ENCODE measurements at regions not wholly inside any gene's neighbourhood (a gene's known extent, or its start where the extent isn't known, plus 50 kb on each side); places are given as distances from the start of the nearest gene placed in this dataset.

DNA sequence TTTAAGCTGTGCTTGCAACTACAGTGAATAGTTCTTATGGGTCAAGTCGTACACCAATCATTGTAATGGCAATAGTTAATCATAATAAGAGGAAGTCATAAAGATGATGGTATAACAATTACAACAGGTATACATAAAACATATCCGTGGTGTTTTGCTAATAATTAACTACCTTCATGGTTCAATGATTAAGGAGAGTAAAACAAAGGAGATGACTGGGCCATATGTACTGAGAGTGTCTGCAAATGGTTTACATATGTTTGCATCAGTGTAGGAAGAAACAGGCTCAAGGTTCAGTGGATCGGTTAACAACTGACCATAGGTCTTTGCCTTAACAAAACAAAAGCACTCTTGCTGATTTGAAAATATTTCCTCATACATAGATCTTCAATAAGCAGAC is 253.0 kb downstream of the COX7B2 start:
- Histone ChIP-seq H3K23ac (ENCODE audit: insufficient read length) (no peak overlapping the region), H2BK15ac (ENCODE audit: low read length) (no peak overlapping the region), H3K4ac (replicated peaks; ENCODE audit: insufficient read length, low read depth, low read length) (no peak overlapping the region), H2AFZ (ENCODE audit: low read length) (no peak overlapping the region), H3K4me3 (ENCODE audit: extremely low read depth in 1 of 4, insufficient read depth in 2 of 4, low read depth in 3 of 4, low read length in 4 of 4) (no peak overlapping the region), H3K23me2 (ENCODE audit: low read depth, low read length) (no peaks in the 10 kb centered on the region), H3K4me1 (replicated peaks in 1 of 4; ENCODE audit: control insufficient read depth in 3 of 4, insufficient read depth in 4 of 4, low read length in 3 of 4) (no peaks in the 10 kb centered on the region; a peak in 1 of 7 replicates), H4K20me1 (replicated peaks in 1 of 2; ENCODE audit: control insufficient read depth in 1 of 2, insufficient read depth in 2 of 2, low read length in 2 of 2) (no peaks in the 10 kb centered on the region), H4K91ac (replicated peaks; ENCODE audit: insufficient read length, low read length) (no peak overlapping the region), H2BK5ac (ENCODE audit: low read depth, low read length) (no peak overlapping the region), H4K8ac (ENCODE audit: extremely low read depth, insufficient read depth, low read length) (no peak overlapping the region), H3K27me3 (replicated peaks in 1 of 4; ENCODE audit: control insufficient read depth in 3 of 4, extremely low read depth in 1 of 4, insufficient read depth in 3 of 4, low read length in 3 of 4) (no peaks in the 10 kb centered on the region), H3K27ac (ENCODE audit: low read depth, low read length) (no peak overlapping the region), H3K18ac (ENCODE audit: extremely low read depth, low read length) (no peak overlapping the region), H3K79me2 (ENCODE audit: control insufficient read depth in 1 of 2, insufficient read depth in 2 of 2, low read length in 2 of 2) (no peaks in the 10 kb centered on the region), H4K5ac (ENCODE audit: insufficient read length, low read depth, low read length) (no peak overlapping the region), H2BK20ac (ENCODE audit: low read length) (no peak overlapping the region), H3K36me3 (ENCODE audit: control insufficient read depth in 2 of 4, insufficient read depth in 4 of 4, low read length in 3 of 4) (no peaks in the 10 kb centered on the region), H3K9me3 (ENCODE audit: insufficient read depth in 2 of 2, low read depth in 1 of 2, low read length in 1 of 2) (peaks cover 10 to 14% of the 10 kb centered on the region in 2 experiments; a peak in 2 of 4 replicates), H3K56ac (replicated peaks; ENCODE audit: insufficient read length, low read depth, low read length) (no peak overlapping the region), H2BK12ac (ENCODE audit: low read depth, low read length) (no peak overlapping the region), H3K14ac (ENCODE audit: insufficient read length) (no peak overlapping the region), H2BK120ac (replicated peaks; ENCODE audit: low read depth, low read length) (no peak overlapping the region), H3K4me2 (ENCODE audit: insufficient read depth in 1 of 2, low read depth in 2 of 2, low read length in 2 of 2) (no peak overlapping the region), H3K79me1 (ENCODE audit: low read depth, low read length) (no peaks in the 10 kb centered on the region), H3K9ac (replicated peaks in 1 of 4; ENCODE audit: extremely low read depth in 1 of 4, low read depth in 3 of 4, low read length in 3 of 4) (peak overlapping the region in 1 of 4 experiments; percentile 34; a peak in 1 of 7 replicates), H2AK5ac (ENCODE audit: low read depth, low read length) (no peak overlapping the region)
- ChIA-PET POLR2A (ENCODE audit: partially characterized antibody) (no interaction called here), CTCF (ENCODE audit: partially characterized antibody) (interaction anchor here (0.6 kb wide), 1 partner anchor 202 kb away, joined by 3 read pairs; no protein-coding TSS in a partner anchor)
- FAIRE-seq (no peak), DNase-seq (ENCODE audit: low read depth in 1 of 2, low spot score in 2 of 2) (no peak)
- WGBS, 2 experiments (ENCODE audit: extremely low coverage in 1 of 2, insufficient coverage in 1 of 2, insufficient read length in 1 of 2, insufficient replicate concordance in 2 of 2, low coverage in 1 of 2, low lambda C conversion rate in 2 of 2, missing lambda C conversion rate in 1 of 2): 83% methylated on average over 3 of the region's 3 CpGs; no CpG with 5 or more reads in 1 of the 2 experiments
- no peak for TF ChIP-seq ATF2 (IDR thresholded peaks at IDR 0.05; ENCODE audit: low read length)
- TF ChIP-seq POLR2AphosphoS5 (IDR thresholded peaks at IDR 0.05; ENCODE audit: low read depth, low read length): no peak
- no peak for TF ChIP-seq ZNF274 (IDR thresholded peaks at IDR 0.05; ENCODE audit: borderline replicate concordance, extremely low read depth, low read length)
- no peak for TF ChIP-seq CTCF (IDR thresholded peaks at IDR 0.05; ENCODE audit: control extremely low read depth in 1 of 3, insufficient read depth in 1 of 3, low read depth in 1 of 3, low read length in 3 of 3)
- TF ChIP-seq JUND (IDR thresholded peaks at IDR 0.05; ENCODE audit: low read length): no peak
- TF ChIP-seq BRCA1 (IDR thresholded peaks at IDR 0.05; ENCODE audit: low read depth, low read length): no peak
- no peak for TF ChIP-seq KDM4A (IDR thresholded peaks at IDR 0.05; ENCODE audit: low read depth, low read length, severe bottlenecking)
- no peak for TF ChIP-seq ATF3 (IDR thresholded peaks at IDR 0.05; ENCODE audit: insufficient read depth, low read depth, low read length)
- TF ChIP-seq CBX8 (IDR thresholded peaks at IDR 0.05; ENCODE audit: borderline replicate concordance, low read depth, low read length): no peak
